ENCODE measurements at regions not wholly inside any gene's neighbourhood (a gene's known extent, or its start where the extent isn't known, plus 50 kb on each side); places are given as distances from the start of the nearest gene placed in this dataset.

DNA sequence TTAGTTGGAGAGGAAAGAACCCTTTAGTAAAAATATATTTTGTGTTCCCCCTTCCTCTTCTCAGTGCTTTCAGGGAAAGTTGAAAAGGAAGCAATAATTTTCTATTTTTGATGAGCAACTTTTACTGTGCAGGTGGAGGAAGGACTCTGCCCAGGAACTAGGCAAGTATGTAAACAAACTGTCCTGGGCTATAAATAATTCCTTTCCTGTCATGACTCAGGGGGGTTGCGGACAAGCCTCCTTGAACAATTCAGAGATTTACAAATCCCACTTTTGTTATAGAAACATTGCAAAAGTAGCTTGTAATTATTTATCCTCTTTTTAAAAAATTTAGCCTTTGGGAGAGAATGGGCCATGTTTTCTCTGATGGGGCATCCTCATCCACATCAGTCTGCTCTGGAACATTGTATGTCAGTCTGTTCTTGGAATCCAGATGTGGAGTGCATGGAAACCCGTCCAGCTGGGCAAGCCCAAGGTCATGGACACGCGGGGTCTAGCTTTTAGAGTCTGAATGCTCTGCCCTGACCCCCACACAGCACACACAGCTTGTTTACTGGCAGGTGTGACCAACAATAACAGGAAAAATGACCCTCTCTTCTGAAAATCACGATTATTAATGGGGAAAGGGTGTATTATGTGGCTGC lies 127.6 kb downstream of the GADD45G start:
- Mint-ChIP-seq H3K4me3 (ENCODE audit: unreplicated experiment) (no peak overlapping the region), H3K27ac (ENCODE audit: low read depth, unreplicated experiment) (no peak overlapping the region), H3K4me1 (ENCODE audit: insufficient read depth, unreplicated experiment) (no peaks in the 10 kb centered on the region), H3K27me3 (ENCODE audit: insufficient read depth, unreplicated experiment) (no peaks in the 10 kb centered on the region), H3K36me3 (ENCODE audit: insufficient read depth, unreplicated experiment) (no peaks in the 10 kb centered on the region), H3K9me3 (ENCODE audit: unreplicated experiment) (no peaks in the 10 kb centered on the region)
- no TSS peak for BruUV-seq (replicated peaks)
- peak; percentile 33 for DNase-seq (ENCODE audit: unreplicated experiment)
- ChIA-PET POLR2A (interaction anchor here (0.6 to 1.4 kb wide), 6 partner anchors 12 to 1656 kb away, joined by 3 to 5 read pairs (median 3); partner anchors contain the start of gene GADD45G), CTCF (interaction anchor here (0.9 kb wide), 1 partner anchor 29 kb away, joined by 3 read pairs; no protein-coding TSS in a partner anchor)
- intact Hi-C loops (cut with micrococcal nuclease) = no loop called here
- TF ChIP-seq, protein P1, sequence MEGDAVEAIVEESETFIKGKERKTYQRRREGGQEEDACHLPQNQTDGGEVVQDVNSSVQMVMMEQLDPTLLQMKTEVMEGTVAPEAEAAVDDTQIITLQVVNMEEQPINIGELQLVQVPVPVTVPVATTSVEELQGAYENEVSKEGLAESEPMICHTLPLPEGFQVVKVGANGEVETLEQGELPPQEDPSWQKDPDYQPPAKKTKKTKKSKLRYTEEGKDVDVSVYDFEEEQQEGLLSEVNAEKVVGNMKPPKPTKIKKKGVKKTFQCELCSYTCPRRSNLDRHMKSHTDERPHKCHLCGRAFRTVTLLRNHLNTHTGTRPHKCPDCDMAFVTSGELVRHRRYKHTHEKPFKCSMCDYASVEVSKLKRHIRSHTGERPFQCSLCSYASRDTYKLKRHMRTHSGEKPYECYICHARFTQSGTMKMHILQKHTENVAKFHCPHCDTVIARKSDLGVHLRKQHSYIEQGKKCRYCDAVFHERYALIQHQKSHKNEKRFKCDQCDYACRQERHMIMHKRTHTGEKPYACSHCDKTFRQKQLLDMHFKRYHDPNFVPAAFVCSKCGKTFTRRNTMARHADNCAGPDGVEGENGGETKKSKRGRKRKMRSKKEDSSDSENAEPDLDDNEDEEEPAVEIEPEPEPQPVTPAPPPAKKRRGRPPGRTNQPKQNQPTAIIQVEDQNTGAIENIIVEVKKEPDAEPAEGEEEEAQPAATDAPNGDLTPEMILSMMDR (IDR thresholded peaks at IDR 0.05; ENCODE audit: unreplicated experiment) = no peak

DNA sequence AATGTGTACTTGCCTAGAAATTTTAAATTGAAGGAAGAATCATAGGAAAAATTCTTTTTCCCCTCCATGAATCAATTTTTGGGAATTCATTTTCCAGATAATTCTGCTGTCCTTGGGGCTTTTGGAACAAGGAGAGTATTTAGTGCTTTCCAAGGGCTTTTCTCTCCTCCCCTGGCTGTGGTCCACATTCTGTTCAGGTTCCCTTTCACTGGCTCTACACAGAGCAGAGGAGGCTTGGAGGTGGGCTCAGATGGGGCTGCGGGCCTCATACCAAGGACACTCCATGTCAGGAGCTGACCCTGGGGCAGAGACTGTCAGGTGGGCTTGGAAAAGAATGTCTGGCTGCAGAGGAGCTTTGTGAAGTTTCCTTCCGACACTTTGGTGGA lies 128.1 kb downstream of the GADD45G start:
- Mint-ChIP-seq H3K4me3 (ENCODE audit: unreplicated experiment) (no peak overlapping the region), H3K9me3 (ENCODE audit: unreplicated experiment) (no peaks in the 10 kb centered on the region), H3K4me1 (ENCODE audit: insufficient read depth, unreplicated experiment) (peaks cover 2% of the 10 kb centered on the region), H3K36me3 (ENCODE audit: insufficient read depth, unreplicated experiment) (no peaks in the 10 kb centered on the region), H3K27ac (ENCODE audit: low read depth, unreplicated experiment) (no peak overlapping the region), H3K27me3 (ENCODE audit: insufficient read depth, unreplicated experiment) (no peaks in the 10 kb centered on the region)
- POLR2A ChIA-PET = interaction anchor here (0.9 to 1.4 kb wide), 2 partner anchors 129 to 209 kb away, joined by 3 to 5 read pairs; partner anchors contain the start of gene GADD45G
- BruUV-seq (replicated peaks) = no TSS peak
- TF ChIP-seq, protein P1 (IDR thresholded peaks at IDR 0.05; ENCODE audit: unreplicated experiment) = no peak
- no peak for DNase-seq (ENCODE audit: unreplicated experiment)
- CTCF ChIA-PET = interaction anchor here (0.7 to 0.9 kb wide), 2 partner anchors 30 to 53 kb away, joined by 3 read pairs; no protein-coding TSS in a partner anchor
- intact Hi-C loops (cut with micrococcal nuclease) = no loop called here

DNA sequence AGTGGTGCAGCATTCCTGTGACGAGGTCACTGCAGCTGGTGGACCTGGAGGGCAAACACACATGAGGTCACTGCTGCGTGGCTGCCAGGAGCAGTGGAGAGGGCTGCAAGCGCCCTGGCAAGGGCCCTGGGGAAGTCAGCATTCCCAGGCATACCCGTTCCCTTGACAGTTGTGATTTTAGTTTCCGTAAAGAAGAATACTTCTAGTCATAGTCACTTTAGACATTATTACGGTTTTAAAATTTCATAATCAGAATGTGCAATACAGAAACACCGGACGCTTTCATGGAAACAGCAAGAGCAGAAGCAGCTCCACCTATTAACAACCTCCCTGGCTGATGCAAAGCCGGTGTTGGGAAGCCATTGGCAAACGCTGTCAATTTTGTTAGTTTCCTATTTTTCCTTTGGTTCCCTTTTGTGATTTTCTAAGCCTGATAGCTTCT lies 129.8 kb downstream of the GADD45G start:
- no peak overlapping the region for H3K27ac Mint-ChIP-seq (ENCODE audit: low read depth, unreplicated experiment)
- POLR2A ChIA-PET = no interaction called here
- intact Hi-C loops (cut with micrococcal nuclease) = no loop called here
- CTCF ChIA-PET = no interaction called here
- TF ChIP-seq, protein P1 (IDR thresholded peaks at IDR 0.05; ENCODE audit: unreplicated experiment) = no peak
- H3K9me3 Mint-ChIP-seq (ENCODE audit: unreplicated experiment) = no peaks in the 10 kb centered on the region
- no peaks in the 10 kb centered on the region for H3K27me3 Mint-ChIP-seq (ENCODE audit: insufficient read depth, unreplicated experiment)
- no peak overlapping the region for H3K4me3 Mint-ChIP-seq (ENCODE audit: unreplicated experiment)
- BruUV-seq (replicated peaks) = no TSS peak
- peaks cover 10% of the 10 kb centered on the region for H3K4me1 Mint-ChIP-seq (ENCODE audit: insufficient read depth, unreplicated experiment)
- DNase-seq (ENCODE audit: unreplicated experiment) = no peak
- no peaks in the 10 kb centered on the region for H3K36me3 Mint-ChIP-seq (ENCODE audit: insufficient read depth, unreplicated experiment)

DNA sequence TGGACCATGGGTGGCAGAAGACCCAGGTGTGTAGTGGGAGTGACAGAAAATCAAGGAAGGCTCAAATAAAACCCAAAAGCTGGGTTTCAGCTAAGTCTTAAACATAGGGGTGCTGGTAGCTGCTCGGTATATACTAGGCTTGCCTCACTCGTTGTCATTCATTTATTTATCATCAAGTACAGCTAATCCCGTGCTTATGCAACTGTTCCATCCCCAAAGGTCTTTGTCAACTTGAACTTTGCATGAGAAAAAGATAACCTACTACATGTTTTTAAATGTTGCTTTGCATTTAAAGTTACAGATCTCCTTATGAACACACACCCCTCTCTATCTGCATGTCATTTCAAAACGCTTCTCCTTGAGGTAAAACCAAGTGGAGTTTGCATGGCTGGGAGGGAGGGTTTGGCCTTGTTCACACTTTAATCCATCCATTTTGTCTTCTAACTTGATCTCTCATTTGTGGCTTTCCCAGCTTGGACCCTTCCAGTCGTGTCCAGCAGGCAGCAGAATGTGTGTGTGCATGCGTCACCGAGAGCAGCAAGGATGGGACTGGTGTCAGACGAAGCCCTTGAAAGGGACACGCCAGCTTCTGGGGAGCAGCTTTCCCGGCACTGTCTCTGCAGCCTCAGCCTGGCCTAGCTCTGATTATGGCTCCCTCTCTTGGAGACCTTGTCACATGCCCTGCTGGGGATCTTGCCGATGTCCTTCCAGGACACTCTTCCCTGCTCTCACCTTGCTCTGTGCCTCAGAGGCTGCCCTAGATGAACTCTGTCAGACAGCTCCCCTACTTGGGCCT lies 133.5 kb downstream of the GADD45G start:
- intact Hi-C loops (cut with micrococcal nuclease) = no loop called here
- ChIA-PET POLR2A (no interaction called here), CTCF (interaction anchor here (0.7 kb wide), 1 partner anchor 1120 kb away, joined by 3 read pairs; no protein-coding TSS in a partner anchor)
- TF ChIP-seq, protein P1 (IDR thresholded peaks at IDR 0.05; ENCODE audit: unreplicated experiment) = no peak
- Mint-ChIP-seq H3K4me1 (ENCODE audit: insufficient read depth, unreplicated experiment) (peaks cover 10% of the 10 kb centered on the region), H3K27me3 (ENCODE audit: insufficient read depth, unreplicated experiment) (no peaks in the 10 kb centered on the region), H3K4me3 (ENCODE audit: unreplicated experiment) (no peak overlapping the region), H3K9me3 (ENCODE audit: unreplicated experiment) (no peaks in the 10 kb centered on the region), H3K27ac (ENCODE audit: low read depth, unreplicated experiment) (no peak overlapping the region), H3K36me3 (ENCODE audit: insufficient read depth, unreplicated experiment) (no peaks in the 10 kb centered on the region)
- no peak for DNase-seq (ENCODE audit: unreplicated experiment)
- no TSS peak for BruUV-seq (replicated peaks)

Measured in MCF 10A (cell line).